H9 (cell line): ENCODE measurements at regions not wholly inside any gene's neighbourhood (a gene's known extent, or its start where the extent isn't known, plus 50 kb on each side); places are given as distances from the start of the nearest gene placed in this dataset.

ENCODE experiments used
- DNase-seq: peaks from one replicate; pipeline ENCODE4 v3.0.0-alpha.2; 2017
- H2AFZ ChIP-seq: one replicate; pipeline ENCODE4 v1.6.1; 2013; ENCODE audit warnings: mild to moderate bottlenecking, low read length, control low read depth, moderate library complexity
- H2AK5ac ChIP-seq: 2 replicates; pipeline ENCODE4 v1.6.1; 2013; ENCODE audit warnings: low read length, control low read depth, mixed read lengths; ENCODE audit not compliant: insufficient read length
- H2BK120ac ChIP-seq: one replicate; pipeline ENCODE4 v1.6.1; 2013; ENCODE audit warnings: low read depth, mild to moderate bottlenecking, low read length, control low read depth, inconsistent platforms; ENCODE audit not compliant: poor library complexity, severe bottlenecking
- H2BK12ac ChIP-seq: 2 replicates; pipeline ENCODE4 v1.6.1; 2013; ENCODE audit warnings: low read length, control low read depth, mixed read lengths, low read depth; ENCODE audit not compliant: insufficient read length
- H2BK15ac ChIP-seq: 2 replicates; pipeline ENCODE4 v1.6.1; 2013; ENCODE audit warnings: low read depth, low read length, control low read depth
- H2BK20ac ChIP-seq: one replicate; pipeline ENCODE4 v1.6.1; 2013; ENCODE audit warnings: low read depth, mild to moderate bottlenecking, low read length, control low read depth, inconsistent platforms; ENCODE audit not compliant: poor library complexity, severe bottlenecking
- H2BK5ac ChIP-seq: 2 replicates; pipeline ENCODE4 v1.6.1; 2013; ENCODE audit warnings: low read length, control low read depth, mixed read lengths; ENCODE audit not compliant: insufficient read length
- H3K14ac ChIP-seq: 2 replicates; pipeline ENCODE4 v1.6.1; 2013; ENCODE audit warnings: low read length, control low read depth; ENCODE audit not compliant: insufficient read depth
- H3K18ac ChIP-seq: 2 replicates; pipeline ENCODE4 v1.6.1; 2013; ENCODE audit warnings: low read depth, mild to moderate bottlenecking, mixed read lengths, low read length, control low read depth; ENCODE audit not compliant: insufficient read length
- H3K23ac ChIP-seq: 2 replicates; pipeline ENCODE4 v1.6.1; 2013; ENCODE audit warnings: low read length, control low read depth, mixed read lengths, low read depth; ENCODE audit not compliant: insufficient read length
- H3K23me2 ChIP-seq: 2 replicates; pipeline ENCODE4 v1.6.1; 2013; ENCODE audit warnings: low read depth, mild to moderate bottlenecking, mixed read lengths, low read length, control low read depth; ENCODE audit not compliant: insufficient read length, poor library complexity, severe bottlenecking
- H3K27ac ChIP-seq: 2 replicates; pipeline ENCODE4 v1.5.1; 2013; ENCODE audit warnings: low read length, control low read depth, mixed read lengths, low read depth; ENCODE audit not compliant: insufficient read length
- H3K27me3 ChIP-seq: 2 replicates; pipeline ENCODE4 v1.6.1; 2013; ENCODE audit warnings: low read length, control low read depth, inconsistent platforms; ENCODE audit not compliant: insufficient read depth
- H3K4ac ChIP-seq: 2 replicates; pipeline ENCODE4 v1.6.1; 2013; ENCODE audit warnings: low read depth, mild to moderate bottlenecking, control low read depth, inconsistent platforms, low read length, moderate library complexity
- H3K4me1 ChIP-seq: 2 replicates; pipeline ENCODE4 v1.6.1; 2013; ENCODE audit warnings: low read length, control low read depth, inconsistent platforms; ENCODE audit not compliant: insufficient read depth
- H3K4me2 ChIP-seq: 2 replicates; pipeline ENCODE4 v1.6.1; 2013; ENCODE audit warnings: low read length, control low read depth, mixed read lengths; ENCODE audit not compliant: insufficient read length, insufficient read depth
- H3K56ac ChIP-seq: 2 replicates; pipeline ENCODE4 v1.6.1; 2013; ENCODE audit warnings: low read depth, mild to moderate bottlenecking, mixed read lengths, low read length, control low read depth; ENCODE audit not compliant: insufficient read length
- H3K79me1 ChIP-seq: 2 replicates; pipeline ENCODE4 v1.6.1; 2013; ENCODE audit warnings: low read depth, mild to moderate bottlenecking, moderate library complexity, low read length, control low read depth, inconsistent platforms; ENCODE audit not compliant: insufficient read depth, poor library complexity, severe bottlenecking
- H3K79me2 ChIP-seq: 2 replicates; pipeline ENCODE4 v1.6.1; 2013; ENCODE audit warnings: low read length, control low read depth, inconsistent platforms; ENCODE audit not compliant: insufficient read depth
- H3K9ac ChIP-seq: 2 replicates; pipeline ENCODE4 v1.6.1; 2013; ENCODE audit warnings: low read length, control low read depth, mixed read lengths; ENCODE audit not compliant: insufficient read length; ENCODE audit errors: extremely low read depth
- H3K9me3 ChIP-seq: one replicate; pipeline ENCODE4 v1.6.1; 2013; ENCODE audit warnings: low read depth, low read length, inconsistent platforms; ENCODE audit not compliant: control insufficient read depth
- H3T11ph ChIP-seq: one replicate; pipeline ENCODE4 v1.6.1; 2013; ENCODE audit warnings: mild to moderate bottlenecking, low read length, control low read depth, inconsistent platforms
- H4K20me1 ChIP-seq: one replicate; pipeline ENCODE4 v1.6.1; 2013; ENCODE audit not compliant: control insufficient read depth, insufficient read length, insufficient read depth
- H4K5ac ChIP-seq: 2 replicates; pipeline ENCODE4 v1.6.1; 2013; ENCODE audit warnings: low read depth, mild to moderate bottlenecking, mixed read lengths, low read length, control low read depth; ENCODE audit not compliant: insufficient read length
- H4K8ac ChIP-seq: replicated peaks from 2 replicates; pipeline ENCODE4 v1.6.1; 2013; ENCODE audit warnings: low read length, control low read depth, mixed read lengths, low read depth; ENCODE audit not compliant: insufficient read length
- H4K91ac ChIP-seq: 2 replicates; pipeline ENCODE4 v1.6.1; 2013; ENCODE audit warnings: low read depth, mild to moderate bottlenecking, moderate library complexity, mixed read lengths, low read length, control low read depth; ENCODE audit not compliant: insufficient read length
- H3K27ac Mint-ChIP-seq, 3 experiments: 2 replicates in 2 of 3; 3 replicates in 1 of 3; pipeline ENCODE4 v1.8.0; 2020 to 2021; ENCODE audit warnings: mixed read lengths in 3 of 3, mild to moderate bottlenecking in 1 of 3, moderate library complexity in 1 of 3
- H3K27me3 Mint-ChIP-seq: 2 replicates; pipeline ENCODE4 v1.8.0; 2021; ENCODE audit warnings: low read depth, mild to moderate bottlenecking, moderate library complexity, mixed read lengths
- H3K36me3 Mint-ChIP-seq, 3 experiments: 2 replicates in 2 of 3; 3 replicates in 1 of 3; pipeline ENCODE4 v1.8.0; 2020 to 2021; ENCODE audit warnings: low read depth in 3 of 3, mixed read lengths in 3 of 3; ENCODE audit not compliant: insufficient read depth in 1 of 3
- H3K4me1 Mint-ChIP-seq, 2 experiments: 2 replicates each; pipeline ENCODE4 v1.8.0; 2020; ENCODE audit warnings: mixed read lengths in 2 of 2
- H3K4me3 Mint-ChIP-seq, 2 experiments: 2 replicates in 1 of 2; 3 replicates in 1 of 2; pipeline ENCODE4 v1.8.0; 2020 to 2021; ENCODE audit warnings: mild to moderate bottlenecking in 2 of 2, mixed read lengths in 2 of 2, moderate library complexity in 1 of 2
- H3K9me3 Mint-ChIP-seq, 2 experiments: 2 replicates in 1 of 2; 3 replicates in 1 of 2; pipeline ENCODE4 v1.8.0; 2020; ENCODE audit warnings: mild to moderate bottlenecking in 2 of 2, mixed read lengths in 2 of 2, moderate library complexity in 1 of 2
- WGBS: extraction: QIAGEN DNeasy Blood & Tissue Kit; methylation state at CpG from one replicate; pipeline ENCODE4 v1.1.7; 2013; ENCODE audit warnings: missing lambda C conversion rate, low lambda C conversion rate, mixed read lengths; ENCODE audit not compliant: insufficient read length; ENCODE audit errors: extremely low coverage; 5-methylcytosine and 5-hydroxymethylcytosine counted together
- TF ChIP-seq, protein P1 (sequence below): fragments of 200-600 bp; sonication (generic); conservative IDR thresholded peaks from 3 replicates; pipeline ENCODE4 v1.8.0; 2021; ENCODE audit warnings: antibody characterized with exemption, mild to moderate bottlenecking

DNA sequence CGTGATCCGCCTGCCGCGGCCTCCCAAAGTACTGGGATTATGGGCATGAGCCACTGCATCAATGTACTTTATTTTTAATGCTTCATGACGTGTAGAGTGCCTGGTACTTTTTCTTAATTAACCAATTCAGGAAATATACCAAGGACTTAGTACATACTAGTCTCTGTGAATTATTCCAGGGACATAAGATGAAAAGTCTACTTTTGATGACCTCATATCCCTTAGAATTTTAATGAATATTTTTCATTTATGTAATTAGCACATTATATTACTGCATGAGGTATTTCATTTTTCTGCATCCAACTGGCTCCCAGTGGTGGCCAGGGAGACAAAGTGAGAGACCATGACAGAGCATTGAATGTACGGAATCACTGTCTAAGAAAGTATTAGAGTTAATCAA is 577.7 kb upstream of the NOVA1 start:
- Histone ChIP-seq H2AFZ (no peak overlapping the region), H4K5ac (no peak overlapping the region), H3K4ac (no peak overlapping the region), H3K27me3 (no peaks in the 10 kb centered on the region), H3T11ph (no peak overlapping the region), H3K4me2 (no peak overlapping the region), H2BK15ac (no peak overlapping the region), H2BK120ac (no peak overlapping the region), H2BK12ac (no peak overlapping the region), H2BK20ac (no peak overlapping the region), H3K79me2 (no peaks in the 10 kb centered on the region), H3K4me1 (0 out of 2 replicates have a peak, but pooled peaks cover 2% of the 10 kb centered on the region), H3K56ac (no peak overlapping the region), H3K27ac (no peak overlapping the region), H4K20me1 (no peaks in the 10 kb centered on the region), H3K23ac (no peak overlapping the region), H3K23me2 (no peaks in the 10 kb centered on the region), H3K79me1 (no peaks in the 10 kb centered on the region), H3K9me3 (no peaks in the 10 kb centered on the region), H3K9ac (no peak overlapping the region), H3K14ac (no peak overlapping the region), H3K18ac (no peak overlapping the region), H2BK5ac (no peak overlapping the region), H4K91ac (no peak overlapping the region), H4K8ac (no peak overlapping the region), H2AK5ac (no peak overlapping the region)
- Mint-ChIP-seq H3K4me3 (no peak overlapping the region), H3K4me1 (no peaks in the 10 kb centered on the region), H3K27me3 (no peaks in the 10 kb centered on the region), H3K9me3 (peaks cover 12 to 17% of the 10 kb centered on the region in 2 experiments), H3K27ac (no peak overlapping the region), H3K36me3 (peaks cover 0 to 8% (median 2%) of the 10 kb centered on the region in 3 experiments; a peak in 3 of 7 replicates)
- TF ChIP-seq, protein P1, sequence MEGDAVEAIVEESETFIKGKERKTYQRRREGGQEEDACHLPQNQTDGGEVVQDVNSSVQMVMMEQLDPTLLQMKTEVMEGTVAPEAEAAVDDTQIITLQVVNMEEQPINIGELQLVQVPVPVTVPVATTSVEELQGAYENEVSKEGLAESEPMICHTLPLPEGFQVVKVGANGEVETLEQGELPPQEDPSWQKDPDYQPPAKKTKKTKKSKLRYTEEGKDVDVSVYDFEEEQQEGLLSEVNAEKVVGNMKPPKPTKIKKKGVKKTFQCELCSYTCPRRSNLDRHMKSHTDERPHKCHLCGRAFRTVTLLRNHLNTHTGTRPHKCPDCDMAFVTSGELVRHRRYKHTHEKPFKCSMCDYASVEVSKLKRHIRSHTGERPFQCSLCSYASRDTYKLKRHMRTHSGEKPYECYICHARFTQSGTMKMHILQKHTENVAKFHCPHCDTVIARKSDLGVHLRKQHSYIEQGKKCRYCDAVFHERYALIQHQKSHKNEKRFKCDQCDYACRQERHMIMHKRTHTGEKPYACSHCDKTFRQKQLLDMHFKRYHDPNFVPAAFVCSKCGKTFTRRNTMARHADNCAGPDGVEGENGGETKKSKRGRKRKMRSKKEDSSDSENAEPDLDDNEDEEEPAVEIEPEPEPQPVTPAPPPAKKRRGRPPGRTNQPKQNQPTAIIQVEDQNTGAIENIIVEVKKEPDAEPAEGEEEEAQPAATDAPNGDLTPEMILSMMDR: no peak
- no CpG with 5 or more reads among the region's 6 CpGs for WGBS
- DNase-seq: no peak
